ENCODE measurements at regions not wholly inside any gene's neighbourhood (a gene's known extent, or its start where the extent isn't known, plus 50 kb on each side); places are given as distances from the start of the nearest gene placed in this dataset.

- TF ChIP-seq POLR2AphosphoS5 (IDR thresholded peaks at IDR 0.05), result no peak
- TF ChIP-seq, protein P1, sequence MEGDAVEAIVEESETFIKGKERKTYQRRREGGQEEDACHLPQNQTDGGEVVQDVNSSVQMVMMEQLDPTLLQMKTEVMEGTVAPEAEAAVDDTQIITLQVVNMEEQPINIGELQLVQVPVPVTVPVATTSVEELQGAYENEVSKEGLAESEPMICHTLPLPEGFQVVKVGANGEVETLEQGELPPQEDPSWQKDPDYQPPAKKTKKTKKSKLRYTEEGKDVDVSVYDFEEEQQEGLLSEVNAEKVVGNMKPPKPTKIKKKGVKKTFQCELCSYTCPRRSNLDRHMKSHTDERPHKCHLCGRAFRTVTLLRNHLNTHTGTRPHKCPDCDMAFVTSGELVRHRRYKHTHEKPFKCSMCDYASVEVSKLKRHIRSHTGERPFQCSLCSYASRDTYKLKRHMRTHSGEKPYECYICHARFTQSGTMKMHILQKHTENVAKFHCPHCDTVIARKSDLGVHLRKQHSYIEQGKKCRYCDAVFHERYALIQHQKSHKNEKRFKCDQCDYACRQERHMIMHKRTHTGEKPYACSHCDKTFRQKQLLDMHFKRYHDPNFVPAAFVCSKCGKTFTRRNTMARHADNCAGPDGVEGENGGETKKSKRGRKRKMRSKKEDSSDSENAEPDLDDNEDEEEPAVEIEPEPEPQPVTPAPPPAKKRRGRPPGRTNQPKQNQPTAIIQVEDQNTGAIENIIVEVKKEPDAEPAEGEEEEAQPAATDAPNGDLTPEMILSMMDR (IDR thresholded peaks at IDR 0.05 in 8 of 11, conservative IDR thresholded peaks at IDR 0.05 in 3 of 11), result no peak
Observed at GRCh38 chrX:85570496-85570895, 191.0 kb upstream of the POF1B start.

Measured in spleen (tissue), 7 donors.